Vagina (tissue), 2 donors: ENCODE measurements at regions not wholly inside any gene's neighbourhood (a gene's known extent, or its start where the extent isn't known, plus 50 kb on each side); places are given as distances from the start of the nearest gene placed in this dataset.

Experiments
- CTCF ChIP-seq, 3 experiments: fragments of 450-650 bp in 2 of 3; fragments of 200-600 bp in 1 of 3; sonication (generic) in 1 of 3; IDR thresholded peaks; one replicate each; pipeline ENCODE4 v1.5.1; 2017 to 2019; ENCODE audit warnings: antibody characterized with exemption in 3 of 3, mild to moderate bottlenecking in 2 of 3, moderate library complexity in 2 of 3
- POLR2A ChIP-seq, 2 donors: fragments of 450-650 bp; IDR thresholded peaks; one replicate each; pipeline ENCODE4 v1.6.1; 2017; ENCODE audit warnings: antibody characterized with exemption in 2 of 2, mild to moderate bottlenecking in 2 of 2, moderate library complexity in 2 of 2
- POLR2AphosphoS5 ChIP-seq, 2 donors: sonication (generic); formaldehyde crosslinking; IDR thresholded peaks; one replicate each; pipeline ENCODE4 v1.9.0; 2017; ENCODE audit warnings: antibody characterized with exemption in 2 of 2, mild to moderate bottlenecking in 2 of 2, low read depth in 1 of 2; ENCODE audit not compliant: insufficient read depth in 1 of 2

GRCh38 chr2:45194596-45194995 lies 185.3 kb upstream of the SIX2 start:
- TF ChIP-seq CTCF (IDR thresholded peaks at IDR 0.05) (no peak), POLR2AphosphoS5 (IDR thresholded peaks at IDR 0.05; ENCODE audit: insufficient read depth in 1 of 2, low read depth in 1 of 2) (no peak), POLR2A (IDR thresholded peaks at IDR 0.05) (no peak)
